Ureter (tissue), 1 donor: ENCODE measurements at regions not wholly inside any gene's neighbourhood (a gene's known extent, or its start where the extent isn't known, plus 50 kb on each side); places are given as distances from the start of the nearest gene placed in this dataset.

Source experiments
- DNase-seq: peaks from one replicate; pipeline ENCODE4 v3.0.0-alpha.2; 2020; ENCODE audit warnings: low spot score
- donor health status: DM: yes; HTN: yes; CAD: no.

GRCh38 chr14:66069036-66069435 lies 417.1 kb upstream of the CCDC196 start:
- DNase-seq, result no peak

GRCh38 chr14:66069830-66070541 lies 416.2 kb upstream of the CCDC196 start:
- DNase-seq, result no peak

- no peak for DNase-seq
These were observed 415.4 kb upstream of the CCDC196 start for GRCh38 chr14:66070542-66071319.

- no peak for DNase-seq
These were observed 413.7 kb upstream of the CCDC196 start for GRCh38 chr14:66072190-66073084.

- DNase-seq, result no peak
These were observed 411.6 kb upstream of the CCDC196 start for GRCh38 chr14:66074537-66074936.

- no peak for DNase-seq
These were observed 410.0 kb upstream of the CCDC196 start for GRCh38 chr14:66076176-66076575.

- DNase-seq, result no peak
These were observed 408.2 kb upstream of the CCDC196 start for GRCh38 chr14:66078006-66078405.

GRCh38 chr14:66081594-66082376 lies 404.4 kb upstream of the CCDC196 start:
- DNase-seq, result no peak

- no peak for DNase-seq
These were observed 400.9 kb upstream of the CCDC196 start for GRCh38 chr14:66085224-66085623.

GRCh38 chr14:66085665-66086064 lies 400.5 kb upstream of the CCDC196 start:
- DNase-seq, result no peak

- no peak for DNase-seq
These were observed 398.9 kb upstream of the CCDC196 start for GRCh38 chr14:66087231-66087630.

- DNase-seq, result no peak
These were observed 397.5 kb upstream of the CCDC196 start for GRCh38 chr14:66088656-66089055.

- DNase-seq, result no peak
These were observed 394.0 kb upstream of the CCDC196 start for GRCh38 chr14:66092206-66092605.

- no peak for DNase-seq
These were observed 393.4 kb upstream of the CCDC196 start for GRCh38 chr14:66092748-66093147.

GRCh38 chr14:66094001-66094727 lies 392.0 kb upstream of the CCDC196 start:
- no peak for DNase-seq

- DNase-seq, result no peak
These were observed 386.7 kb upstream of the CCDC196 start for GRCh38 chr14:66099451-66099850.

- DNase-seq, result no peak
These were observed 386.2 kb upstream of the CCDC196 start for GRCh38 chr14:66099931-66100330.

GRCh38 chr14:66101662-66102061 lies 384.5 kb upstream of the CCDC196 start:
- no peak for DNase-seq

- no peak for DNase-seq
These were observed 381.7 kb upstream of the CCDC196 start for GRCh38 chr14:66104486-66104885.

GRCh38 chr14:66105815-66106214 lies 380.4 kb upstream of the CCDC196 start:
- no peak for DNase-seq

- DNase-seq, result no peak
These were observed 376.7 kb upstream of the CCDC196 start for GRCh38 chr14:66109426-66109825.
